DND-41 (cell line): ENCODE measurements at regions not wholly inside any gene's neighbourhood (a gene's known extent, or its start where the extent isn't known, plus 50 kb on each side); places are given as distances from the start of the nearest gene placed in this dataset.

ENCODE experiments used
- ATAC-seq: fragments of 200-7000 bp; cut with Tn5 transposase; 3 replicates; pipeline ENCODE4 v1.9.1; 2021; ENCODE audit warnings: low read depth; ENCODE audit not compliant: insufficient read depth
- DNase-seq: peaks from one replicate; pipeline ENCODE4 v3.0.0-alpha.2; 2020
- H2AFZ ChIP-seq: 2 replicates; pipeline ENCODE4 v1.6.0; 2012; ENCODE audit warnings: low read depth, low read length
- H3K27ac ChIP-seq: 2 replicates; pipeline ENCODE4 v1.5.1; 2012; ENCODE audit warnings: low read length, inconsistent platforms
- H3K27me3 ChIP-seq: fragments of 200-600 bp; sonication (generic); 2 replicates; pipeline ENCODE4 v1.6.0; 2012; ENCODE audit warnings: low read length, mild to moderate bottlenecking, inconsistent platforms; ENCODE audit not compliant: insufficient read depth, poor library complexity
- H3K36me3 ChIP-seq: 2 replicates; pipeline ENCODE4 v1.5.1; 2012; ENCODE audit warnings: low read length, inconsistent platforms; ENCODE audit not compliant: insufficient read depth
- H3K4me1 ChIP-seq: 2 replicates; pipeline ENCODE4 v1.5.1; 2012; ENCODE audit warnings: mild to moderate bottlenecking, low read length; ENCODE audit not compliant: insufficient read depth
- H3K4me2 ChIP-seq: 2 replicates; pipeline ENCODE4 v1.6.0; 2012; ENCODE audit warnings: mild to moderate bottlenecking, moderate library complexity, low read length, inconsistent platforms; ENCODE audit not compliant: insufficient read depth
- H3K4me3 ChIP-seq, 2 experiments: fragments of 200-600 bp in 1 of 2; shearing (Covaris generic) in 1 of 2; 2 replicates each; pipeline ENCODE4 v1.5.1; 2012 to 2016; ENCODE audit warnings: inconsistent platforms in 2 of 2, low read length in 2 of 2, mild to moderate bottlenecking in 2 of 2, low read depth in 1 of 2, moderate library complexity in 1 of 2
- H3K79me2 ChIP-seq: 2 replicates; pipeline ENCODE4 v1.6.0; 2012; ENCODE audit warnings: low read length, inconsistent platforms; ENCODE audit not compliant: insufficient read depth
- H3K9ac ChIP-seq: 2 replicates; pipeline ENCODE4 v1.6.0; 2012; ENCODE audit warnings: low read depth, mild to moderate bottlenecking, inconsistent platforms, low read length, moderate library complexity
- H3K9me3 ChIP-seq: 2 replicates; pipeline ENCODE4 v1.5.1; 2012; ENCODE audit warnings: low read length, moderate library complexity, mild to moderate bottlenecking, inconsistent platforms; ENCODE audit not compliant: insufficient read depth, severe bottlenecking
- H4K20me1 ChIP-seq: 2 replicates; pipeline ENCODE4 v1.6.0; 2012; ENCODE audit warnings: low read length; ENCODE audit not compliant: insufficient read depth
- EZH2 ChIP-seq: IDR thresholded peaks from 3 replicates; pipeline ENCODE4 v1.6.1; 2012; ENCODE audit warnings: borderline replicate concordance, low read depth, mild to moderate bottlenecking, moderate library complexity, low read length, inconsistent platforms; ENCODE audit not compliant: severe bottlenecking
- TF ChIP-seq, protein P1 (sequence below): IDR thresholded peaks from 2 replicates; pipeline ENCODE4 v1.5.1; 2012; ENCODE audit warnings: borderline replicate concordance, low read length, moderate library complexity, mild to moderate bottlenecking; ENCODE audit not compliant: poor library complexity, severe bottlenecking; ENCODE audit errors: extremely low read depth

- no peak overlapping the region for H2AFZ ChIP-seq
- no peaks in the 10 kb centered on the region for H4K20me1 ChIP-seq
- H3K4me2 ChIP-seq: no peak overlapping the region
- no peaks in the 10 kb centered on the region for H3K36me3 ChIP-seq
- H3K4me1 ChIP-seq: no peaks in the 10 kb centered on the region
- H3K4me3 ChIP-seq: no peak overlapping the region
- DNase-seq (no peak), ATAC-seq (no peak)
- H3K79me2 ChIP-seq: no peaks in the 10 kb centered on the region
- no peak overlapping the region for H3K27ac ChIP-seq
- H3K27me3 ChIP-seq: no peaks in the 10 kb centered on the region
- TF ChIP-seq, protein P1, sequence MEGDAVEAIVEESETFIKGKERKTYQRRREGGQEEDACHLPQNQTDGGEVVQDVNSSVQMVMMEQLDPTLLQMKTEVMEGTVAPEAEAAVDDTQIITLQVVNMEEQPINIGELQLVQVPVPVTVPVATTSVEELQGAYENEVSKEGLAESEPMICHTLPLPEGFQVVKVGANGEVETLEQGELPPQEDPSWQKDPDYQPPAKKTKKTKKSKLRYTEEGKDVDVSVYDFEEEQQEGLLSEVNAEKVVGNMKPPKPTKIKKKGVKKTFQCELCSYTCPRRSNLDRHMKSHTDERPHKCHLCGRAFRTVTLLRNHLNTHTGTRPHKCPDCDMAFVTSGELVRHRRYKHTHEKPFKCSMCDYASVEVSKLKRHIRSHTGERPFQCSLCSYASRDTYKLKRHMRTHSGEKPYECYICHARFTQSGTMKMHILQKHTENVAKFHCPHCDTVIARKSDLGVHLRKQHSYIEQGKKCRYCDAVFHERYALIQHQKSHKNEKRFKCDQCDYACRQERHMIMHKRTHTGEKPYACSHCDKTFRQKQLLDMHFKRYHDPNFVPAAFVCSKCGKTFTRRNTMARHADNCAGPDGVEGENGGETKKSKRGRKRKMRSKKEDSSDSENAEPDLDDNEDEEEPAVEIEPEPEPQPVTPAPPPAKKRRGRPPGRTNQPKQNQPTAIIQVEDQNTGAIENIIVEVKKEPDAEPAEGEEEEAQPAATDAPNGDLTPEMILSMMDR: no peak
- TF ChIP-seq EZH2: no peak
- no peaks in the 10 kb centered on the region for H3K9me3 ChIP-seq
- no peak overlapping the region for H3K9ac ChIP-seq
These were observed 304.3 kb upstream of the MEF2C start for GRCh38 chr5:89187268-89187667.

DNA sequence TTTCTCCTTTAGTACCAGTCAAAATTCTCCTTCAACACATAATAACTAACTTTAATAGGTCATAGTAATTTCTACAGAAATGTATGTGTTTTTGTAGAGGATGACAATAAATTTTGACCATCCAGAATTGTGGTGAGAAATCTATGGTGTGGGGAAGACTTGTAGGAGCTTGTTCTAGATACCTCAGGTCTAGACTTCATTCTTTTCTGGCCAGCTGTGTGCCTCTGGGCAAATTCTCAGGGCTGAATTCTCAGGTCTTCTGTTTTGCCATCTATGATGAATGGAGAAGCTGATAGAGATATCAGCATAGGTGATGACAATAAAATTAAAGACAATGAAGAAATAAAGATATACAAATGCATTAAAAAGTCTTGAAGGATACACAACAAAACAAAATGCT is 298.6 kb upstream of the MEF2C start:
- Histone ChIP-seq H3K79me2 (no peaks in the 10 kb centered on the region), H2AFZ (no peak overlapping the region), H3K9me3 (no peaks in the 10 kb centered on the region), H3K9ac (no peak overlapping the region), H3K27ac (no peak overlapping the region), H3K4me3 (no peak overlapping the region), H3K36me3 (no peaks in the 10 kb centered on the region), H3K4me2 (no peak overlapping the region), H4K20me1 (no peaks in the 10 kb centered on the region), H3K4me1 (no peaks in the 10 kb centered on the region), H3K27me3 (no peaks in the 10 kb centered on the region)
- ATAC-seq (no peak), DNase-seq (no peak)
- TF ChIP-seq, protein P1: no peak
- no peak for TF ChIP-seq EZH2

GRCh38 chr5:89179731-89180130 is 296.7 kb upstream of the MEF2C start:
- ATAC-seq: no peak
- no peak overlapping the region for H3K4me2 ChIP-seq
- H3K27ac ChIP-seq: no peak overlapping the region
- TF ChIP-seq, protein P1: no peak
- no peak for TF ChIP-seq EZH2
- no peak overlapping the region for H3K9ac ChIP-seq
- H3K36me3 ChIP-seq: no peaks in the 10 kb centered on the region
- H3K4me1 ChIP-seq: no peaks in the 10 kb centered on the region
- DNase-seq: no peak
- H3K27me3 ChIP-seq: no peaks in the 10 kb centered on the region
- H3K79me2 ChIP-seq: no peaks in the 10 kb centered on the region
- H2AFZ ChIP-seq: no peak overlapping the region
- no peaks in the 10 kb centered on the region for H4K20me1 ChIP-seq
- no peaks in the 10 kb centered on the region for H3K9me3 ChIP-seq
- H3K4me3 ChIP-seq: no peak overlapping the region

DNA sequence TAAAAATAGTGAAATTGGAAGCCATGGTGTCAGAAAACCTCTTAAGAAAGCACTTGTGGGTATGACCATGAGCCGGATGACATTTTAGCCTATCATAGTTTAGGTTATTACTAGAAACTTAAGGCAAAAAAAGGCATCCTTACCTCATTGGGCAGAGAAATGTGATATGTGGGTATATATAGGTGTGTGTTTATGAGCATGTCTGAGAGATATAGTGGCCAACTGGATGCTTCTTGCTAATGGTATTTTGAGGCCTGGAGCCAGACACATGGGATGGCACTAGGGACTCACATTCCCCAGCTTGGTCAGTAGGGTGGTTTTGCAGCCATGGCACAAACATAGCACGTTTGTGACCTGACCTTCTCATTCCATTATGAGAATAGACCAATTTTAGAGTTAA is 295.6 kb upstream of the MEF2C start:
- Histone ChIP-seq H3K9me3 (no peaks in the 10 kb centered on the region), H3K4me1 (no peaks in the 10 kb centered on the region), H3K27me3 (no peaks in the 10 kb centered on the region), H3K27ac (no peak overlapping the region), H3K9ac (no peak overlapping the region), H3K4me2 (no peak overlapping the region), H2AFZ (no peak overlapping the region), H4K20me1 (no peaks in the 10 kb centered on the region), H3K4me3 (no peak overlapping the region), H3K79me2 (no peaks in the 10 kb centered on the region), H3K36me3 (no peaks in the 10 kb centered on the region)
- DNase-seq: no peak
- no peak for ATAC-seq
- no peak for TF ChIP-seq EZH2
- TF ChIP-seq, protein P1: no peak
